ENCODE measurements at regions not wholly inside any gene's neighbourhood (a gene's known extent, or its start where the extent isn't known, plus 50 kb on each side); places are given as distances from the start of the nearest gene placed in this dataset.
A peak's percentile ranks its signal among the peaks of the same experiment; 100 is the strongest.

DNA sequence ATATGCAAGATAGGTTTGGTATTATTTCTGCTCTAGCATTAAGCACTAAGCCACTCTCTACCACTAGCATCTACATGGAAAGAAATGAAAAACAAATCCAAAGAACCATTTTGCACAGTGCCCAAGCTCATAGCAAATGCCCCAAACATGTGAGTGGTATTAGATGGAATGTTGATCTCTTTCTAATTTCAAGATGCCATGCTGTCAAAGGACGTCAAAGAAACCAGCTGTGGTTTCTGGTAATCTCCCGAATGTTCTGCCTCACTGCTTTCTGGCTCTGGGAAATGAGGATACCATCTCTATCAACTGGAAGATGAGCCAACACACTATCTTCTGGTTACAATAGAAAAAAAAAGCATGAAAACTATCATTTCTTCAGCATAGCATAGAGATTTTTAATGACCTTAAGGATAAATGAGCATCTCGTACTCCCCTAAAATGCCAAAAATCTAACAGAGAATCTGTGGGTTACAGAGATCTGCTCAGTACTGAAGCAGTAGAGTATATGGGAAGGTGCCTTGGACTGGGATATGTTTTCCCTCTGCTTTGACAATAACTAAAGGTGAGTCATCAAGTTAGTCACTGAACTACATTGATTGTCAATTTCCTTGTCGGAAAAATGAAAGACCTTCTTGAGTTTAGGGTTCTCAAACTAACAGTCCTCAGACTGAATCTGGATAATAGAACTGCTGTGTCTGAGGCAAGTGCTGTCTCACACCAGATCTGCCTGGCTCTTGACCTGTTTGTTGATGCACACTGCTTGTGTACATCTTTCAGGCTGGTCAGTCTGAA, 244.8 kb upstream of the NCKAP5 start:
- no peak overlapping the region for H3K4me3 ChIP-seq (replicated peaks; ENCODE audit: low read depth, low read length)
- TF ChIP-seq, protein P1, sequence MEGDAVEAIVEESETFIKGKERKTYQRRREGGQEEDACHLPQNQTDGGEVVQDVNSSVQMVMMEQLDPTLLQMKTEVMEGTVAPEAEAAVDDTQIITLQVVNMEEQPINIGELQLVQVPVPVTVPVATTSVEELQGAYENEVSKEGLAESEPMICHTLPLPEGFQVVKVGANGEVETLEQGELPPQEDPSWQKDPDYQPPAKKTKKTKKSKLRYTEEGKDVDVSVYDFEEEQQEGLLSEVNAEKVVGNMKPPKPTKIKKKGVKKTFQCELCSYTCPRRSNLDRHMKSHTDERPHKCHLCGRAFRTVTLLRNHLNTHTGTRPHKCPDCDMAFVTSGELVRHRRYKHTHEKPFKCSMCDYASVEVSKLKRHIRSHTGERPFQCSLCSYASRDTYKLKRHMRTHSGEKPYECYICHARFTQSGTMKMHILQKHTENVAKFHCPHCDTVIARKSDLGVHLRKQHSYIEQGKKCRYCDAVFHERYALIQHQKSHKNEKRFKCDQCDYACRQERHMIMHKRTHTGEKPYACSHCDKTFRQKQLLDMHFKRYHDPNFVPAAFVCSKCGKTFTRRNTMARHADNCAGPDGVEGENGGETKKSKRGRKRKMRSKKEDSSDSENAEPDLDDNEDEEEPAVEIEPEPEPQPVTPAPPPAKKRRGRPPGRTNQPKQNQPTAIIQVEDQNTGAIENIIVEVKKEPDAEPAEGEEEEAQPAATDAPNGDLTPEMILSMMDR (IDR thresholded peaks at IDR 0.05; ENCODE audit: low read length, missing control alignments) = no peak
- DNase-seq (ENCODE audit: low read depth) = peak; percentile 42

DNA sequence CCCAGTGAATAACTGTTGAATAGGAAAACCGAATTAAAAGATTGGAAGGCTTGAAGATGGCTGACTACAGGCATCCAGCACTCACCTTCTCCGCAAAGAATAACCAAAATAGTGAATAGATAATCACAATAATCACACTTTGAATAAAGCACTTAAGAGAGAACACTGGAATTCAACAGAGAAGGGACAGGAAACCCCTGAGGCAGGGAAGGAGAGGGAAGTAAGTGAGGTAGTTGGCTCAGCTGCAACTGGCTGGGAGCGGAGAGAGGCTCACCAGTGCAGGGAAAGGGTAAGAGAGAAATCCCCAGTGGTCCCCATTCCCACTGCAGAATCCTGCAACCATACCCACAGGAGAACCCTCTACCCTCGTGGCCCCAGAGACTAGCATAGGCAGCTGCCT, 246.6 kb upstream of the NCKAP5 start:
- DNase-seq (ENCODE audit: low read depth) = no peak
- no peak overlapping the region for H3K4me3 ChIP-seq (replicated peaks; ENCODE audit: low read depth, low read length)
- TF ChIP-seq, protein P1 (IDR thresholded peaks at IDR 0.05; ENCODE audit: low read length, missing control alignments) = no peak

GRCh38 chr2:133816037-133816436, 247.8 kb upstream of the NCKAP5 start:
- DNase-seq (ENCODE audit: low read depth) = no peak
- no peak overlapping the region for H3K4me3 ChIP-seq (replicated peaks; ENCODE audit: low read depth, low read length)
- TF ChIP-seq, protein P1 (IDR thresholded peaks at IDR 0.05; ENCODE audit: low read length, missing control alignments) = no peak

GRCh38 chr2:133817680-133818566, 249.7 kb upstream of the NCKAP5 start:
- no peak overlapping the region for H3K4me3 ChIP-seq (replicated peaks; ENCODE audit: low read depth, low read length)
- TF ChIP-seq, protein P1 (IDR thresholded peaks at IDR 0.05; ENCODE audit: low read length, missing control alignments) = no peak

GRCh38 chr2:133818661-133819060, 250.4 kb upstream of the NCKAP5 start:
- no peak overlapping the region for H3K4me3 ChIP-seq (replicated peaks; ENCODE audit: low read depth, low read length)
- no peak for DNase-seq (ENCODE audit: low read depth)
- TF ChIP-seq, protein P1 (IDR thresholded peaks at IDR 0.05; ENCODE audit: low read length, missing control alignments) = no peak

More at GRCh38 chr2:133817680-133818566, 249.7 kb upstream of the NCKAP5 start:
- DNase-seq (ENCODE audit: low read depth) = peak; percentile 96

- TF ChIP-seq, protein P1 (IDR thresholded peaks at IDR 0.05; ENCODE audit: low read length, missing control alignments) = no peak
- no peak overlapping the region for H3K4me3 ChIP-seq (replicated peaks; ENCODE audit: low read depth, low read length)
Observed at GRCh38 chr2:133819906-133820305, 251.6 kb upstream of the NCKAP5 start.

More at GRCh38 chr2:133819906-133820305, 251.6 kb upstream of the NCKAP5 start:
- DNase-seq (ENCODE audit: low read depth) = peak; percentile 13
